IPS-11a (cell line): ENCODE measurements at regions not wholly inside any gene's neighbourhood (a gene's known extent, or its start where the extent isn't known, plus 50 kb on each side); places are given as distances from the start of the nearest gene placed in this dataset.

Experiments used
- H3K4me3 ChIP-seq: one replicate; pipeline ENCODE4 v1.5.1; 2013; ENCODE audit warnings: low read depth, low read length, control low read depth

DNA sequence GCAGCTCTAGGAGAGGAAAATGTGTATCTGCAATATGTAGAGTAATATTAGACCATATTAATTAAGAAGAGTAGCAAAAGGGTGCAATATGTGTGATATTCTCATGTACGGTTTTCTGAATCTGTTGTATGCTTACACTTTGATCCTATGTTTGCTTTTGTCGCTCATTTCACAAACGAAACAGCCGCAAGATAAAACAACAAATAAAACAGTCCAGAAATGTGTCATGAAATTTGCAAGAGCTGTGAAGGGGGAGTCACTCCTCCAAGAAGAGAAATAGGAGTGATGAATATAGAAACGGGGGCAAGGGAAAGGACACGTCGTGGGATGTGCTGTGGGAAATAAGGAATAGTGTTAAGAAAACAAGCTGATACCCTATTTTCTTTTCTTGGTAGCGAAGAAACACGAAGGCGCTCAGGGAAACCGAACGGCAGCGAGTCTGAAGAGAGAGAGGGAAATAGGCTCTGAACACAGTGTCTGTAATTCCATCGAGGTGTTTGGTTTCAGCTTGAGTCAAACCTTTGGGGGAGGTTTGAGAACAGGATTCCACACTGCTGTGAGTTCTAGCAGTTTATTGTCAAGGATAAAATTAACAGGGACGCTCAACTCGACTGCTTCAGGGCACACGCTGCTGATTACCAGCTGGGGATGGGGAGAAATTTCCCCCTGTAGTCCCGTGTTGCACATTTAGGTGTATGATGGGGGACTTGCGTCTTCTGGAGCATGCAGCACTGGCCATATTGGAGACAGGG is 595.6 kb upstream of the TENM3 start:
- H3K4me3 ChIP-seq: no peak overlapping the region

DNA sequence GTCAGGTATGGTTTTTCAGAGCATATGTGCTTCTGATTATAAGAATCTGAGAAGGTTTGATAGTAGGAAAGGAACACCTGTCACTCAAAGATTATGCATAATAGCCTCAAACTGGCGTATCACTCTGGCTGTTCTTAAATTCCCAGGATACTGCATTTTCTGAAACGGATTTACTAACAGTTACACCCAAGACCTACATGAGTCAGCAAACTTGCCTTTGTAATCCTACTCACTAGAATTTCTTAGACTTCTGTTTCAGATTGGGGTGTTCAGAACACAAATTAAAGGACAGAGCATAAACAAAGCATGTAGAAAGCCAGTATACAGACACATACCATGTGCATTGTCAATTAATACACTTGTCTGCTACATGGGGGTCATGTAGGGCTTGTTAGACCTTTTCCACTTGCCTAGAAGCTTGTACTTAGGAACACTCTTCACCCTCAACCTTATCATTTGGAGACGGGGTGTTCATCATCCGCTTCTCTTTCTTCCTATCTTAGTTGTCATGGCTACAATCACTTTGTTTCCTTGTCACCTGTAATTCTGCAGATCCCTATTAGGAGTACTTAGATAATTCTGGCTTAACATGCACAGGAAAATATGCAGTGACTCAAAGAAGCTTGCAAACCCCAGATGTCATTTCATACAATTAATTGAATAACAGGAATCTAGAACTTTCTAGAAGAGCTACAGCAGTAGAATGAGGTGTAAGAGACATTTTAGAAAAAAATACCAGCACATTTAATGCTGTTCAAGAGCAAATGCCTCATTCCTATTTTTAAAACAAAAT is 593.0 kb upstream of the TENM3 start:
- no peak overlapping the region for H3K4me3 ChIP-seq

DNA sequence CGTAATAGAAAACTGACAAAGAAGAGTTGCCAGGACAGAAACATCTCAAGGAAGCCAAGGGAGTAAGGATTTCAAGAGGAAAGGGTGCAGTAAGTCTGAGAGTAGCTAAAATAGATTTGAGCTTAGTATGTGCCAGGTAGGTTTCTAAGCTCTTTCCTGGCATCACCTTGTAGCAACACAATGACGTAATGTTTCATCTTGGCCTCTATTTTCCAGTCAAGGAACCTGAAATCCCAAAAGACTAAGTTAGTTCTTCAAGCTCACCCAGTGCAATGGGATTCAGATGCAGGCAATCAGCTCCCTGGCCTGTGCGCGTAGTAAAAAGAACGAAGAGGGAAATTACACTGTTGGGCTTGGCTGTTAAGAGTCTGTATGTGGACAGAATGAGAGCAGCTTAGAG is 586.5 kb upstream of the TENM3 start:
- H3K4me3 ChIP-seq: no peak overlapping the region

DNA sequence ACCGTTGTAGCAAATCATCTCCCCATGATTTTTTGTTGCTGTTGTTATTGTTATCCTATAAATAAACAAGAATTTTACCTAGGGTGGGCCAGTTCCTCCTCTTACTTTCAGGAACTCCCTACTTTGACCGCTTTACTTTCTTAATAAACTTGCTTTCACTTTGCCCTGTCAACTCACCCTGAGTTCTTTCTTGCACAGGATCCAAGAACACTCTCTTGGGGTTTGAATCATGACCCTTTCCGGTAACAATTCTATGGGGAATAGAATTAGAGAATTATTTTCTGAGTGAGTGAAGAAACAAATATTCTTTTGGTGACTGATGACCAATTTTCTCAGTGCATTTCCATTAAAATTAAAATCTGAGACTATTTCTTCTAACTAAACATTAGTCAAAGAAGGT is 584.0 kb upstream of the TENM3 start:
- H3K4me3 ChIP-seq: no peak overlapping the region

DNA sequence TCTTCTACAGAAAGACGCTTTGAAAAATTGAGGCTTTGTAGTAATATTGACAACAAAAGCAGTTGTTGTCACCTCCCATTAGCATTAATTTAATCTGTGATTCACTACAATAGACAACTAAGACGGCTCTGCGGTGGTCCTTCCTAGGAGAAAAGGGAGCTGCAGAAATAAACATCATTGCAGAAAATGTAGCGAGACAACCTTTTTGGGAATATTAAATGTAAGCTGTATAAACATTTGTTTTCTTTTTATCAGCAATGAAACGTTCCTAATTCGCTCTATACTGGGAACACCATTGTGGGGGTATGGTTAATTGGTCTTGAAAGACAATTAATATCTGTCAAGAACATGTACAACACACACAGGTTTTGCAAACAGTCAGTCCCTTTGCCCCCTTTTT is 583.3 kb upstream of the TENM3 start:
- no peak overlapping the region for H3K4me3 ChIP-seq

DNA sequence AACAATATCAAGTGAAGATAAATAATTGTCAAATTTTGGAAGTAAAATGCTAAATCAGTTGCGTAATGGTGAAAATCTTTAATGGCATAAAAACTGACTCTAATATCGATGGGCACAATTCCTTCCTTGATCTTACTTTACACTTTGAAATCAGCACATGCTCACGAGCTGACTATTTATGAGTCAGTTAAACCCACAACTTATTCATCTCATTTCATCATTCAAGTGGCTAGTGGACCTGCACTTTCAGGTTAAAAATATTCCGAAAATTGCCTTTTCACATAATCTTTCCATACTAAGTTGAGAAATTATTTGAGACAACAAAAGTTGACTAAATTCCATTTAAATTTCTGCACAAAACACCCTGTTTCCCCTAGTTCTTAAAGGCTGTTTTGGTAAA is 582.1 kb upstream of the TENM3 start:
- H3K4me3 ChIP-seq: no peak overlapping the region

DNA sequence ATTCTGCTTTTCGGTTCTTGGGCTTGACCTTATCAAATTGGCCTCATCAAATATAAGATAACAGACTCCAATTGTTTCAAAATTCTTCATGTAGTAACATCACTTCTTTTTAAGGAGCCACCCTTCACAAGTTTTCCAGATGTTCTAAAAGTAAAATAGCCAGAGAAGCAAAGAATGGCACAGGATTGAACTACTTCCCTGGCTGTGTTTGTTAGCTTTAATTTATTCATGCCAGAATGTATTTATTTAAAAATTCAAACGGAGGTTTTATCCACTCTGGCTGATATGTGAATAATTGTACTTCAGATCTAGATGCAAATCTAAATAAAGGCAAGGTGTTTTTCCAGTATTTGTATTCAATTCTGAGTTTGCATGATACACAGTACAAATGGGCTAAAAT is 581.3 kb upstream of the TENM3 start:
- H3K4me3 ChIP-seq: no peak overlapping the region

DNA sequence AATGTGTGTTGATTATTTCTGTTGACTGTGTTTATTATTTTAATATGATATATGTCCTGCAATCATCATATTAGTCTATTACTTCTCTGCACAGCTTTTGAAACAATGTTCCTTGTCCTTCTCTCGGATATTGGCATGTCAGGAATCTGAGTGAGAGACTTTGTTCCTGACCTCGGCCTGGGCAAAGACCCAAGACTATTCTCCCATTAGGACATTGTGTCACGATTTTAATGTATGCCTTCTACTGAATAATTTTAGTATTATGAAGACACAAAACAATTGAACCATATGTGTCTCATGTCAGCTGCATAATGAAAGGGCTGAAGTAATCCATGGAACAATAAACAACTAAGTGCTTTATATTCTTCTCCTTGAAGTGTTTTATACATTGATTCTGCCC is 580.8 kb upstream of the TENM3 start:
- H3K4me3 ChIP-seq: no peak overlapping the region

DNA sequence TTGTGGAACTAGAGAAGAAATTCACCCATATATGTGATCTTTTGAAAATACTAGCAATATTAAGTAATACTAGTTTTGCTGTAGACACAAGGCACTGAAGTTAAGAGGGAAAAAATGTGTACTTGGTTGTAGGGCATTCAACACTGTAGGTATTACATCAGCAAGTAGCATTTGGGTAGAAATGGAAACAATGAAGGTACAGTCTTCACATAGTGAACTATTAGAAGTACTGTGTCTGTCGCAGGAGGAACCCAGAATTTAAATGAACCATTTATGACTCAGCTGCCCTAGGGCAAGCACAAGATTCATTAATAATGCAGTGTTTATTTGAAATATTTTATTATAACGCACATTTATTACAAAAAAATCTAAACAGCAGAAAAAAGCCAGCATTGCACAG is 572.7 kb upstream of the TENM3 start:
- no peak overlapping the region for H3K4me3 ChIP-seq

DNA sequence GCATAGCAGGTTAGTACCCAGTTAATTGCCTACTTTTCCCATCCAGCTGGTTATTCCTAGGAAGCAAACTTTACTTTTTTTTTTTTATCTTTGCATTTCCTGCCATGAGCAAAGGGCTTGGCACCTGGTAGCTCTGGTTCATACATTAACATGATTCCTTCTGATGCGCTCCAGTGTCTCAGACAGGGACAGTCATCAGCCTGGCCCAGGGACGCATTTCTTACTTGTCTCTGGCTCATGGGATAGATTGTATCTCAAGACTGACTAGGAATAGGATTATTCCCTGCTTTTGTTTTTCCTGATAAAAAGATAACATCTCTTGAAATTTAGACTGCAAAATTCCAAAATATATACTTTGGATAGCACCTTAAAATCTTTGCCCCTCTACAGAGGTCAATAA is 571.5 kb upstream of the TENM3 start:
- H3K4me3 ChIP-seq: no peak overlapping the region

DNA sequence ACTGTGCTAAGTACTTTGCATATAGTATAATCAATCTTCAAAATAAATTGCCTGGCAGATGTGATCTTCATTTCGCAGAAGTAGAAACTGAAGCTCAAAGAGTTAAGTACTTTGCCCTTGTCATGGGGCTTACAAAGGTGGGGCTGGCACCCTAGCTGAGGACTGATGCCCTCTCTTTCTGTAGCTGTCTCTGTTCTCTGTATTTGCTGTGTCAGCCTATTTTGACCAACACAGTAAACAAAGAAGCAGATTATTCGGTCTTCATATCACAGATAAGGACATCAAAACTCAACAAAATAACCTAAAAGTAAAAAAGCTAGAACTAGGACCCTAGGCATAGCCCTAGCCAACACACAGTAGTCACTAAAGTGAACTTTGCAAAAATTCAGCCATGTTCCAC is 570.5 kb upstream of the TENM3 start:
- no peak overlapping the region for H3K4me3 ChIP-seq

DNA sequence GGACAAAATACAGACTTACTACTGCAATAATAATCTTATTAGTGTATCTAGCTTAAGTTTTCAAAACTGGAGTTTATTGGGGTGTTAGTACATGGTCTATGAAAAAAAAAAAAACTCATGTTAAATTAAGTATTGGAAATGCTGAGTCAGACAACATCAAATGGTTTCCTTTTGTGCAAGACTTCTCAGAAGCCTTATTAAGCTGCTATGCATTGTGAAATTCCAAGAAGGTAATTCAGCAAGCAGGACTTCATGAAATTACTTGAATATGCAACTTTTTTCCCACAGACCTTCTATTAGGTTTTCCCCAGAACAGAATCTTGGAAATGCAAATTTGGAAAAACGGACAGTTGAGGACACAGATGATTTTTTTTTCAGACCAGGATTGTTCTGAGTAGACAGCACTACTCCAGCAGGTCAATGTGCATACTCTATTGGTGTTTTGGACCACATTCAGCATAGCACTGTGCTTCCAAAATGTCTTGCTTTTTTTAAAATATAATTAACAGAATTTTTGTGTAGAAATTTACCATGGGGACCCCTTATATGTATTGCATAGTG is 568.8 kb upstream of the TENM3 start:
- H3K4me3 ChIP-seq: no peak overlapping the region

DNA sequence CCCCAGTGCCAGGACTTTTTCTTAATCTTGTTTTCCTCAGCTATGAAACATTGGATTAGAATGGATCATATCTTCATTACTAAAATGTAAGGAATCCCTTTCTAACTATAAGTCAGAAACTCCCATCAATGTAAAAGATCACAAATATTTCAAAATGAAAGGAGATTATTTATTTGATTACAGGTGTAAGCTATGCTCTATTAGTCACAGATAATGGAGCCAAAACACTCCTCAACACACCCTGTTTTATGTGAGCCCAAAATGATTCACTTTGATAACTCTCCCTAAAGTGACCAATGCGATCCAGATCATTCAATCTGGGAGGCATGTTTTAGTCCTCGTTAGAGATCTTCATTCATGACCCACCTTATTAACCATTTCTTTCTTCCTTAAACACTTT is 566.7 kb upstream of the TENM3 start:
- no peak overlapping the region for H3K4me3 ChIP-seq

DNA sequence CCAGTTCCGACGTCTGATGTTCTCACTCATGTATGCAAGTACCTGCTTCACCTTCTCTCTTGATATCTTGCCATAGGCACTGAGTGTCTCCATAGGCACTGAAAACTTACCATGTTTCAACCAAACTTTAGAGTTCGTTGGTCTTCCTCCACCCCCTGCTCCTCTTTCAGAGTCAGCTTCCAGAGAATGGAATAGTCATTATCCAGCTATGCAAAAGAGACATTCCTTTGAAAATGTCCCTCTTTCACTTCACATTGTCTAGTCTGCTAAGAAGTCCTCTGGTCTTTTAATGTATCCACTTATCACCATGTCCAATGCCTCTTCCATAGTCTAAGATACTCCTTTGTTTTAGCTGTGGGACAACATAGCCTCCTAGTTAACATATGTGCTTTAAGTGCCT is 566.0 kb upstream of the TENM3 start:
- no peak overlapping the region for H3K4me3 ChIP-seq

DNA sequence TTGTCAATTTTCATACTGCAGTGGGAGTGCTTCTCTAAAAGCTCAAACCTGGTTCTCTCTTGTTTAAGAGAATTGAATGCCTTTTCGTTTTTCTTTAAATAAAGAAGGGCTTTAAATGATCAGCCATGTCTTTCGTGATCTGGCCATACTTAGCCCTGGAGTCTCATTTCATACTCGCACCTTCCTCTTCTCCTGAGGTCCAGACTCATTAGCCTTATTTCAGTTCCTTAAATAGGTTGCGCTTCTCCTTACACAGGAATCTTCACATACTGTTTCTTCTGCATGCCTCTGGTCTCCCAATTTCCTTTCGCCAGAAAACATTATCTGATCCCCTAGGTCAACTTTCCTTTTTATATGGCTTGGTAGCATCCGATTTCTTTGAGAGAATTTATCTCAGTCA is 565.6 kb upstream of the TENM3 start:
- H3K4me3 ChIP-seq: no peak overlapping the region

DNA sequence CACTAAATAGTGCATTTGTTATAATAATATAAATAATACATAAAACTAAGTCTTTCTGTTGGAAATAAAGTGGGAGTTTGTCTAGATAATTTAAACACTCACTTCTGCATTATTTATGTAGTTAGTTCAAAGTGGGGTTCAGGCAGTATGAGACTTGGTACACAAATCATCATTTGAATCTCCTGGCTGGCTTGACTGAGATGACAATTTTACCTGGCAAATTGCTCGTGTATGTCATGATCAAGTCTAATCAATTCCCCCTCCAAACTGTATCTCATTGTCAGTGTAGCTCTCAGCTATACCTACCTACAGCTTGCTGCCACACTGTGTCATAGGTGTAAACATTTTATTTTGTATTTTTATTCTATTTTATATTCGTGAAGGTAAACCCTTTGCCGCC is 563.4 kb upstream of the TENM3 start:
- H3K4me3 ChIP-seq: no peak overlapping the region

DNA sequence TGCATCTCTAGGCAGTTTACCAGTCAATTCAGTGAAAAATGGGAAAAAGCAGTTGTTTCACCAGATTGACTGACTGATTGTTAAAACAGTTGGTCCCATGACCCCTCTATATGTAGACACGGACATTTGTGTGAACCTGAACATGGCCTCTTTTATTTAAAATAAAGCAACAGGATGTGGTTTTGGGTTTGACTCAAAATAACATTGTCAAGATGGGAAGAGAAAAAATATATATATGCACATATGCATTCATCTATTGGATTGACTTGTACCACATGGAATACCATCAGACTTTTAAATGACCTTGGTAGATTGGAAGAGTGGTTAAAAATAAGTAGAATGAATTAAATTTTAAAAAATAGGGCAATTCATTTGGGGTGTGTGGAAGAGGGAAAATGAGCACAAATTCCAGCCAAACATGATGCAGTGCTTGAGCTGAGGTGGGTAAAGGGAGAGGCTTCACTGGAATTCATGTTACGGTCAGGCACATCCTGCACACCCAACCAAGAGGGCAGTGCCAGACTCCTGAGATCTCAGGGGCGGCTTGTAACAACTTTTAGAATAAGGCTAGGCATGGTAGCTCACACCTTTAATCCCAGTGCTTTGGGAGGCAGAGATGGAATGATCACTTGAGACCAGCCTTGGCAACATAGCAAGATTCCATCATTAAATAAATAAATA is 560.7 kb upstream of the TENM3 start:
- no peak overlapping the region for H3K4me3 ChIP-seq

DNA sequence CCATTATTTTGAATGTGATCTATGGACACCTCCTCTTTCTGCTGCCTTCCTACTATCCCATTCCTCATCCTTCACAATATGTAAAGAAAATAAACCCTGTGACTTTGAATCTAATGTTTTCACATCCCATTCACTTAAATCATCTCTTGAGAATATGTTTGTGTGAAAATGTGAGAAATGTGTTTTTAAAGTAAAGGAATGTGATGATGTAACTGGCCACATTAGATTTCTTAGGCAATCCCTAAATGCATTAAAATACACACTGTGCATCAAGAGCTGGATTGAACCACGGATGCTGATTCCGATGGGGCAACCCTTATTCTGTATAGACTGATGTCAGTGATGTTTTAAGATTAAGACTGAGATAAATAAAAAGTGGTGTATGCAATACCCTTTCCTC is 558.9 kb upstream of the TENM3 start:
- H3K4me3 ChIP-seq: no peak overlapping the region

DNA sequence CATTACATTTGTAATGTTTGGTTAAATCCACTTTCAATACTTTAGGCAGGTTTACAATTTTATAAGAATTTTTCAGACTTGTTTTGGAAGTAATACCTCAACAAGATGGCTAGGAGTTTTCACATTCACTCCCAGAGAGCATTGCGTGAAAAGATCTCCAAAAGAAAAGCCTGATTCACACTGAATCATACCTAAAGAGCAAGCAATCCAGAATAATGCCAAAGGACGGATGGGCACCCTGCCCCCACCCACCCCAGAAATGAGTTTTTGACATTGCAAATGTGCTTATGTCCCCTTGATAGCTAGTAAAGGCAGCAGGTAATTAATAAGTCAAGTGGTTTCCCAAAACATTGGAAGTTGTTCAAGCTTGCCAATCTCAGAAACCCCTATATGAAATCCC is 557.7 kb upstream of the TENM3 start:
- H3K4me3 ChIP-seq: no peak overlapping the region

DNA sequence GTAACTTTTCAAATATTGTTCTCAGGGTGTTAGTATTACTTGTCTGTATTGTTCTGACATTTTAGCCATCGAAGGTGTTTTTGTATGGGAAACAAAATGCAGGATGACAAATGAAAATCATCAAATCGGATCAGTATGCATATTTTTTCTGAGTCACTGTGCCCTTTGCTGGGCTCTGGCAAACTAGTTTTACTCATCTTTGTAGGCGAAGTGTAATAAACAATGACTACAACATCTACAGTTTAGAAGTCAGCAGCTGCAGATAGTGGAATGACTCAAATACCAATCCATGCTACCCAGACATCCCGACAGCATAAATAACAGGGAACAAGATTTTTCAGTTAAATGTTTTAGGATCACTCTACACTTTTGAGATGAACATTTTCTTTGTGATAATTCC is 557.3 kb upstream of the TENM3 start:
- H3K4me3 ChIP-seq: no peak overlapping the region

DNA sequence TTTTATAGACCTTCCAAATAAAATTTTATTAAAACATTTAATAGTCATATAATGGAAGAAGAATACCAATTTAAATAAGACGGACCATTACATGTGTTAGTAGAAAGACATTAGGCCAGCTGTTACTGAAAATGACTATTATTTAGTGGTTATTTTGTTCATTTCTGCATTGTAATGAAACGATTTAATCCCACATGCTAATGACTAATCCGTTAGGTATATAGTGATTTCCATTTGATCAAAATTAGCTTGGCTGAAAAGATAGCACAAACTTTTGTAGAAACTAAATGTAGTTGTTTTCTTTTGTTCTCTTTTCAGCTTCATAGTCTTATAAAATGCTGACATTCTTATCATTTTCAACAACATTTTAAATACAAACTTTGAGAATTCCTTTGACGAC is 556.1 kb upstream of the TENM3 start:
- no peak overlapping the region for H3K4me3 ChIP-seq

DNA sequence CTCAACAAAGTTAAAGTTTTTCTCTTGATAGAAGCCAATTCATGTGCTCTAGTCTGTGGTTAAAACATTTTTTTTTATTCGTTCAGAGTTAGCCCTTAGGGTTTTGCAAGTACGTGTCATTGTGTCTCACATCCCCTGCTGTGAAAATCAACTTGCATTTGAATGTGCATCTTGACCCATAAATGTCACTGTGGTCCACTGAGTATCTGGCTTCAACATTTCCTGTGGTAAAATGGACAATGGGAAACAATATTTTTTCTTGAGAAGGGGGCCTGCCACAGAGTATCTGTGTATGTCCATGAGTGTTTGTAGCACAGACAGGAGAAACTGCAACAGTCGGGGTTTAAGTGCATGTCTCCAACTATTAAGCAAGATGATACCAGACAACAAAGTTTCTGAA is 554.8 kb upstream of the TENM3 start:
- H3K4me3 ChIP-seq: no peak overlapping the region
